ENCODE measurements at regions not wholly inside any gene's neighbourhood (a gene's known extent, or its start where the extent isn't known, plus 50 kb on each side); places are given as distances from the start of the nearest gene placed in this dataset.

DNA sequence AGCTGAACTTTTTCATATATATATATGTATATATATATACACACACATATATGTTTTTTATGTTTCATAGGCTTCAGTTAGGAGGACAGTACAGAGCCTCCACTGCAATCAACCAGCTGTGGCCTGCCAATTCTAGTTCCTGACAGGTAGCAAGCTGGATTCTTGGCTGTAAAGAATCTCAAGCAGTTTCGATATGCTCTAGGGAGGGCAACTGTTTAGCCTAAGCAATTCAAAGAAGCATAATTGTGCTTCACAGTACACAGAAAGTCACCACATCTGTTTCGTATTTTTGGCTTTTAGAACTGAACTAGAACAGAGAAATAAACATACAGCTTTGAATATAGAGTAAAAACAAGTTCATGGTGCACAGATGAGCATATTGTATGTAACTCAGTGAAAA lies 152.4 kb upstream of the ARRDC3 start:
- TF ChIP-seq CTCF (conservative IDR thresholded peaks at IDR 0.05; ENCODE audit: low read length) (no peak), EZH2phosphoT487 (IDR thresholded peaks at IDR 0.05; ENCODE audit: borderline replicate concordance, low read depth, low read length) (no peak)

Data from OCI-LY7 (cell line).